AG09319 (cell line): ENCODE measurements at regions not wholly inside any gene's neighbourhood (a gene's known extent, or its start where the extent isn't known, plus 50 kb on each side); places are given as distances from the start of the nearest gene placed in this dataset.
"Not testable (repeated sequence)": the region's sequence is repeated elsewhere in the genome, so short reads cannot be mapped to it uniquely, and the experiment has no call there.

Experiments used
- DNase-seq: peaks from one replicate; pipeline ENCODE4 v3.0.0-alpha.2; 2010; ENCODE audit warnings: low read depth; ENCODE audit errors: extremely low read depth
- TF ChIP-seq, protein P1 (sequence below): IDR thresholded peaks from 2 replicates; pipeline ENCODE4 v1.5.1; 2011; ENCODE audit warnings: low read depth, mild to moderate bottlenecking, inconsistent platforms, low read length, moderate library complexity

GRCh38 chr3:26279091-26279490 is 343.5 kb upstream of the LRRC3B start:
- TF ChIP-seq, protein P1, sequence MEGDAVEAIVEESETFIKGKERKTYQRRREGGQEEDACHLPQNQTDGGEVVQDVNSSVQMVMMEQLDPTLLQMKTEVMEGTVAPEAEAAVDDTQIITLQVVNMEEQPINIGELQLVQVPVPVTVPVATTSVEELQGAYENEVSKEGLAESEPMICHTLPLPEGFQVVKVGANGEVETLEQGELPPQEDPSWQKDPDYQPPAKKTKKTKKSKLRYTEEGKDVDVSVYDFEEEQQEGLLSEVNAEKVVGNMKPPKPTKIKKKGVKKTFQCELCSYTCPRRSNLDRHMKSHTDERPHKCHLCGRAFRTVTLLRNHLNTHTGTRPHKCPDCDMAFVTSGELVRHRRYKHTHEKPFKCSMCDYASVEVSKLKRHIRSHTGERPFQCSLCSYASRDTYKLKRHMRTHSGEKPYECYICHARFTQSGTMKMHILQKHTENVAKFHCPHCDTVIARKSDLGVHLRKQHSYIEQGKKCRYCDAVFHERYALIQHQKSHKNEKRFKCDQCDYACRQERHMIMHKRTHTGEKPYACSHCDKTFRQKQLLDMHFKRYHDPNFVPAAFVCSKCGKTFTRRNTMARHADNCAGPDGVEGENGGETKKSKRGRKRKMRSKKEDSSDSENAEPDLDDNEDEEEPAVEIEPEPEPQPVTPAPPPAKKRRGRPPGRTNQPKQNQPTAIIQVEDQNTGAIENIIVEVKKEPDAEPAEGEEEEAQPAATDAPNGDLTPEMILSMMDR = no peak
- no peak for DNase-seq

DNA sequence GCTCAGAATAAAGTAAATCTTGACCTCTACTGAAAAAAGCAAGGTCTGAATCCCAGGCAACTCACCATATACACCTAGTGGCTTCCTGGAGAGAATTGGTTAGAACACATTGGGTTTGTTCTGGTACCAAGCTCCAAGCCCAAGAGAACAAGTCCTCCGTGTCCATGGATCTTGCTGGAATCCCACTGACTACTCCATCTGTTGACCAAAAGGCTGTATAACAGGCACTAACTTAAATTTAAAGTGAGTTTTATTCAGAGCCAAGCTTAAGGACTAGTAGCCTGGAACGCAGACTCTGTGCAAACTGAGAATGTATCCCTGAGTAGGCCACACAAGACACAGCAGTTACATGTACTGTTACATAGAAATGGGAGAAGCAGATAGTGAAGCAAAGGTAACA is 342.1 kb upstream of the LRRC3B start:
- TF ChIP-seq, protein P1 = no peak
- DNase-seq = no peak

DNA sequence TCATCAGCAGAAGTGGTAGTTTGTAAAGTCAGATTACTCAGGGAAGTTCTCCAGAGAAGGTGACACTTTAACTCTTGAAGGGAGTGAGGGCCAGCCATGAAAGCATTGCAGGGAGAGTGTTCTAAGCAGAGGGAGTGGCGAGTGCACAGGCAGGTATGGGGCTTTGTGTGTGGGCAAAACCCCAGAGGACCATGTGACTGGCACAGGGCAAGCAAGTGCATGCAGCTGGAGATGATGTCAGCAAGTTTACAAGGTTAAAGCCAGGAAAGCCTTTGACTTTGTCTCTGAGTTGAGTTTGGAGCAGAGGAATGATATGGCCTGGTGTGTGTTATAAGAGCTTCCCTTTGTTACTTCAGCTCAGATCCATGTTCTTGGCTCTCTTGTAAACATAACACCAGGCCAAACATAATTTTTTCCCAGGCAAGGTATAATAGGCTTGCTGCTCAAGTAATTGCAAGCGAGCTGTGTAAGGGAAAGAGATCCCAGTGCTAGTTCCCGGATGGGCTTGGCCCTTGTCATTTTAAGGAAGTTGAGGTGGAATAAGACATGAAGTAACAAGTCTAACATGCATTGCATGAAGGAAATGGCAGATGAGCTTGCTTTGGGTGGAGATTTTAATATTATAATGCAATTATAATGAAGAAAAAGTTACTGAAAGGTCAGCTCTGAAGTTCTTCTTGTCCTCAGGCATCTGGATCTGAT is 341.1 kb upstream of the LRRC3B start:
- TF ChIP-seq, protein P1 = no peak
- no peak for DNase-seq

GRCh38 chr3:26284503-26284902 is 338.1 kb upstream of the LRRC3B start:
- not testable (repeated sequence) for DNase-seq

DNA sequence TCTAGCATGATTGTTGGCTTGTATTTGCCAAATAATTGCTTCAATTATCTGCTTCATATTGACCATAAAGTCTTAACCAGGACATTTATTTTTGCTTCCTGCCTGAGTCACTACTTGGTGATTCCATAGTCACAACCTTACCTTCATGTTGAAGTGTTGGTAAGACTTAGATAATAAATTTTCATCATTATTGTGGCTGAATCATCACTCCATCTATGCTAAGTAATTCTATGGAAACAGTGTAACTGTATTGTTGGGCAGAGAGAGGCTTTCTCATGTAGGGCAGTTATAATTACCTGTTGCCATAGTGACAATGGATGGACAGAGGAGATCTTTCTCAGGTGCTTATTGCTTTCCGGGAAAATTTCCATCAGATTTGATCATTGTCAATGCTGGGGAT is 330.7 kb upstream of the LRRC3B start:
- TF ChIP-seq, protein P1 = no peak
- DNase-seq = no peak

DNA sequence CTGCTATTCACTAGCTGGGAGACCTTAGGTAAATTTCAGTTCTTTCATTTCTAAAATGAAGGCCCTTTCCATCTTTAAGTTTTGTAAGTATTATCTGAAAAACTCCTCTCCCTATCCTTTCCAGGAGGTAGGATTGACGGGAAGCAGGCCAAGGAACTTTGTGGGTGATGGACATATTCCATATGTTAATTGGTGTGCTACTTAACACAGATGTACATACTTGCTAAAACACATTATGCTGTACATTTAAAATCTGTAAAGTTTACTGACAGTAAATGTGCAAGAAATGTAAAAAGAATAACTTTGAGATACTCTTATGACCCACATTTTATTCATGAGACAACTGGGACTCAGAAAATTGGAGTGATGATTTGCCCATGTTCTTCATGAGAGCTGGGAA is 329.8 kb upstream of the LRRC3B start:
- TF ChIP-seq, protein P1 = no peak
- no peak for DNase-seq

DNA sequence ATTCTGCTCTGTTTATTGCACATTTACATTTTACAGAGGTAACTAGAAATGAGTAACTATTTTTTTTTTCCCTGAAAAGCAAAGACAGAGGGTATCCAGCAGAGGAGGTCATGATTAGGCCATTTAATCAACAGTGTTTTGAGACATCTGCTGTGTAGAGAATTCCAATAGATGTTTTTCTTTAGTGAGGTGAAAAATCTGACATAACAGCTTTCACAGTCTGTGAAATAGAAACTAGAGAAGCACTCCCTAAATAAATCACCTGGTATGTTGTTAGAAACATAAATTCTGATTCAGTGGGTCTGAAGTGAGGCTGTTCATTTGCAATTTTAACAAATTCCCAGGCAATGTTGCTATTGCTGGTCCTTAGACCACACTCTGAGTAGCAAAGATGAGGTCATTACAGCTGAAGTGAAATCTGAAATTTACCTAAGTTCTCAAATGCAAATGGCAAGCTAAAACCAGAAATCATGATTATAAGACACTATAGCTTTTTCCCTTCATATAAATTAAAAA is 329.2 kb upstream of the LRRC3B start:
- TF ChIP-seq, protein P1 = no peak
- no peak for DNase-seq

DNA sequence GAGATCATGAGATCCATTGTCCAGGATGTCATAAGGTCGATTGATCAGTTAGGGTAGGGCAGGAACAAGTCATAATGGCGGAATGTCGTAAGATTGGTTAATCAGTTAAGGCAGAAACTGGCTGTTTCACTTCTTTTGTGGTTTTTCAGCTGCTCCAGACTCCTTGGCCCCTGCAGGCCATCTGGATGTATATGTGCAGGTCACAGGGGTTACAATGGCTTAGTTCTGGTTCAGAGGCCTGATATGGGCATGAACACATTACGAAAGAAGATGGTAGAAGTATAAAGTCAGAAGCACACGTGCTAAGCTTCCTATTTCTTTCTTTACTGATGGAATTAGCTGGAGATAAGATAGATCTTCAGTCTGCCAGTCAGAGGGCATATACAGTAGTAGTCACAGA is 315.4 kb upstream of the LRRC3B start:
- DNase-seq = no peak
- TF ChIP-seq, protein P1 = no peak
